H9 (cell line): ENCODE measurements at regions not wholly inside any gene's neighbourhood (a gene's known extent, or its start where the extent isn't known, plus 50 kb on each side); places are given as distances from the start of the nearest gene placed in this dataset.
A peak's percentile ranks its signal among the peaks of the same experiment; 100 is the strongest.
"Not testable (repeated sequence)": the region's sequence is repeated elsewhere in the genome, so short reads cannot be mapped to it uniquely, and the experiment has no call there.

Source experiments
- DNase-seq: peaks from one replicate; pipeline ENCODE4 v3.0.0-alpha.2; 2017
- H2AFZ ChIP-seq: one replicate; pipeline ENCODE4 v1.6.1; 2013; ENCODE audit warnings: mild to moderate bottlenecking, low read length, control low read depth, moderate library complexity
- H2AK5ac ChIP-seq: 2 replicates; pipeline ENCODE4 v1.6.1; 2013; ENCODE audit warnings: low read length, control low read depth, mixed read lengths; ENCODE audit not compliant: insufficient read length
- H2BK120ac ChIP-seq: one replicate; pipeline ENCODE4 v1.6.1; 2013; ENCODE audit warnings: low read depth, mild to moderate bottlenecking, low read length, control low read depth, inconsistent platforms; ENCODE audit not compliant: poor library complexity, severe bottlenecking
- H2BK12ac ChIP-seq: 2 replicates; pipeline ENCODE4 v1.6.1; 2013; ENCODE audit warnings: low read length, control low read depth, mixed read lengths, low read depth; ENCODE audit not compliant: insufficient read length
- H2BK15ac ChIP-seq: 2 replicates; pipeline ENCODE4 v1.6.1; 2013; ENCODE audit warnings: low read depth, low read length, control low read depth
- H2BK20ac ChIP-seq: one replicate; pipeline ENCODE4 v1.6.1; 2013; ENCODE audit warnings: low read depth, mild to moderate bottlenecking, low read length, control low read depth, inconsistent platforms; ENCODE audit not compliant: poor library complexity, severe bottlenecking
- H2BK5ac ChIP-seq: 2 replicates; pipeline ENCODE4 v1.6.1; 2013; ENCODE audit warnings: low read length, control low read depth, mixed read lengths; ENCODE audit not compliant: insufficient read length
- H3K14ac ChIP-seq: 2 replicates; pipeline ENCODE4 v1.6.1; 2013; ENCODE audit warnings: low read length, control low read depth; ENCODE audit not compliant: insufficient read depth
- H3K18ac ChIP-seq: 2 replicates; pipeline ENCODE4 v1.6.1; 2013; ENCODE audit warnings: low read depth, mild to moderate bottlenecking, mixed read lengths, low read length, control low read depth; ENCODE audit not compliant: insufficient read length
- H3K23ac ChIP-seq: 2 replicates; pipeline ENCODE4 v1.6.1; 2013; ENCODE audit warnings: low read length, control low read depth, mixed read lengths, low read depth; ENCODE audit not compliant: insufficient read length
- H3K23me2 ChIP-seq: 2 replicates; pipeline ENCODE4 v1.6.1; 2013; ENCODE audit warnings: low read depth, mild to moderate bottlenecking, mixed read lengths, low read length, control low read depth; ENCODE audit not compliant: insufficient read length, poor library complexity, severe bottlenecking
- H3K27ac ChIP-seq: 2 replicates; pipeline ENCODE4 v1.5.1; 2013; ENCODE audit warnings: low read length, control low read depth, mixed read lengths, low read depth; ENCODE audit not compliant: insufficient read length
- H3K27me3 ChIP-seq: 2 replicates; pipeline ENCODE4 v1.6.1; 2013; ENCODE audit warnings: low read length, control low read depth, inconsistent platforms; ENCODE audit not compliant: insufficient read depth
- H3K4ac ChIP-seq: 2 replicates; pipeline ENCODE4 v1.6.1; 2013; ENCODE audit warnings: low read depth, mild to moderate bottlenecking, control low read depth, inconsistent platforms, low read length, moderate library complexity
- H3K4me1 ChIP-seq: 2 replicates; pipeline ENCODE4 v1.6.1; 2013; ENCODE audit warnings: low read length, control low read depth, inconsistent platforms; ENCODE audit not compliant: insufficient read depth
- H3K4me2 ChIP-seq: 2 replicates; pipeline ENCODE4 v1.6.1; 2013; ENCODE audit warnings: low read length, control low read depth, mixed read lengths; ENCODE audit not compliant: insufficient read length, insufficient read depth
- H3K56ac ChIP-seq: 2 replicates; pipeline ENCODE4 v1.6.1; 2013; ENCODE audit warnings: low read depth, mild to moderate bottlenecking, mixed read lengths, low read length, control low read depth; ENCODE audit not compliant: insufficient read length
- H3K79me1 ChIP-seq: 2 replicates; pipeline ENCODE4 v1.6.1; 2013; ENCODE audit warnings: low read depth, mild to moderate bottlenecking, moderate library complexity, low read length, control low read depth, inconsistent platforms; ENCODE audit not compliant: insufficient read depth, poor library complexity, severe bottlenecking
- H3K79me2 ChIP-seq: 2 replicates; pipeline ENCODE4 v1.6.1; 2013; ENCODE audit warnings: low read length, control low read depth, inconsistent platforms; ENCODE audit not compliant: insufficient read depth
- H3K9ac ChIP-seq: 2 replicates; pipeline ENCODE4 v1.6.1; 2013; ENCODE audit warnings: low read length, control low read depth, mixed read lengths; ENCODE audit not compliant: insufficient read length; ENCODE audit errors: extremely low read depth
- H3K9me3 ChIP-seq: one replicate; pipeline ENCODE4 v1.6.1; 2013; ENCODE audit warnings: low read depth, low read length, inconsistent platforms; ENCODE audit not compliant: control insufficient read depth
- H3T11ph ChIP-seq: one replicate; pipeline ENCODE4 v1.6.1; 2013; ENCODE audit warnings: mild to moderate bottlenecking, low read length, control low read depth, inconsistent platforms
- H4K20me1 ChIP-seq: one replicate; pipeline ENCODE4 v1.6.1; 2013; ENCODE audit not compliant: control insufficient read depth, insufficient read length, insufficient read depth
- H4K5ac ChIP-seq: 2 replicates; pipeline ENCODE4 v1.6.1; 2013; ENCODE audit warnings: low read depth, mild to moderate bottlenecking, mixed read lengths, low read length, control low read depth; ENCODE audit not compliant: insufficient read length
- H4K8ac ChIP-seq: replicated peaks from 2 replicates; pipeline ENCODE4 v1.6.1; 2013; ENCODE audit warnings: low read length, control low read depth, mixed read lengths, low read depth; ENCODE audit not compliant: insufficient read length
- H4K91ac ChIP-seq: 2 replicates; pipeline ENCODE4 v1.6.1; 2013; ENCODE audit warnings: low read depth, mild to moderate bottlenecking, moderate library complexity, mixed read lengths, low read length, control low read depth; ENCODE audit not compliant: insufficient read length
- H3K27ac Mint-ChIP-seq, 3 experiments: 2 replicates in 2 of 3; 3 replicates in 1 of 3; pipeline ENCODE4 v1.8.0; 2020 to 2021; ENCODE audit warnings: mixed read lengths in 3 of 3, mild to moderate bottlenecking in 1 of 3, moderate library complexity in 1 of 3
- H3K27me3 Mint-ChIP-seq: 2 replicates; pipeline ENCODE4 v1.8.0; 2021; ENCODE audit warnings: low read depth, mild to moderate bottlenecking, moderate library complexity, mixed read lengths
- H3K36me3 Mint-ChIP-seq, 3 experiments: 2 replicates in 2 of 3; 3 replicates in 1 of 3; pipeline ENCODE4 v1.8.0; 2020 to 2021; ENCODE audit warnings: low read depth in 3 of 3, mixed read lengths in 3 of 3; ENCODE audit not compliant: insufficient read depth in 1 of 3
- H3K4me1 Mint-ChIP-seq, 2 experiments: 2 replicates each; pipeline ENCODE4 v1.8.0; 2020; ENCODE audit warnings: mixed read lengths in 2 of 2
- H3K4me3 Mint-ChIP-seq, 2 experiments: 2 replicates in 1 of 2; 3 replicates in 1 of 2; pipeline ENCODE4 v1.8.0; 2020 to 2021; ENCODE audit warnings: mild to moderate bottlenecking in 2 of 2, mixed read lengths in 2 of 2, moderate library complexity in 1 of 2
- H3K9me3 Mint-ChIP-seq, 2 experiments: 2 replicates in 1 of 2; 3 replicates in 1 of 2; pipeline ENCODE4 v1.8.0; 2020; ENCODE audit warnings: mild to moderate bottlenecking in 2 of 2, mixed read lengths in 2 of 2, moderate library complexity in 1 of 2
- WGBS: extraction: QIAGEN DNeasy Blood & Tissue Kit; methylation state at CpG from one replicate; pipeline ENCODE4 v1.1.7; 2013; ENCODE audit warnings: missing lambda C conversion rate, low lambda C conversion rate, mixed read lengths; ENCODE audit not compliant: insufficient read length; ENCODE audit errors: extremely low coverage; 5-methylcytosine and 5-hydroxymethylcytosine counted together
- TF ChIP-seq, protein P1 (sequence below): fragments of 200-600 bp; sonication (generic); conservative IDR thresholded peaks from 3 replicates; pipeline ENCODE4 v1.8.0; 2021; ENCODE audit warnings: antibody characterized with exemption, mild to moderate bottlenecking

DNA sequence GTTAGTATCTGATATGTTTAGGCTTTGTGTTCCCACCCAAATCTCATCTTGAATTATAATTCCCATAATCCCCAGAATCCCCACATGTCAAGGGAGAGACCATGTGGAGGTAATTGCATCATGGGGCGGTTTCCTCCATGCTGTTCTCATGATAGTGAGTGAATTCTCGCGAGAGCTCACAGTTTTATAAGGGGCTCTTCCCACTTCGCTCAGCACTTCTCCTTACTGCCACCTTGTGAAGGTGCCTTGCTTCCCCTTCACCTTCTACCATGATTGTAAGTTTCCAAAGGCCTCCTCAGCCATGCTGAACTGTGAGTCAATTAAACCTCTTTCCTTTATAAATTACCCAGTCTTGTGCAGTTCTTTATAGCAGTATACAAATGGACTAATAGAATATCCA is 371.9 kb upstream of the CCDC54 start:
- H3K4me2 ChIP-seq, result not testable (repeated sequence)

More for the DNA sequence above, 371.9 kb upstream of the CCDC54 start:
- H3K27me3 ChIP-seq, H3K9ac ChIP-seq, H2BK5ac ChIP-seq, H3K4me1 Mint-ChIP-seq, H2BK12ac ChIP-seq, H3K27me3 Mint-ChIP-seq, H3K4me1 ChIP-seq, H2AFZ ChIP-seq, H3K23me2 ChIP-seq, H3K56ac ChIP-seq, H2AK5ac ChIP-seq, DNase-seq, H4K8ac ChIP-seq, H3K79me2 ChIP-seq, H3K79me1 ChIP-seq, H3K27ac ChIP-seq, H3K4ac ChIP-seq, H3K27ac Mint-ChIP-seq, H3K18ac ChIP-seq, H3K14ac ChIP-seq, H4K5ac ChIP-seq, H3T11ph ChIP-seq, H2BK15ac ChIP-seq, H2BK20ac ChIP-seq, H4K20me1 ChIP-seq, H2BK120ac ChIP-seq, H3K23ac ChIP-seq, H4K91ac ChIP-seq, H3K9me3 ChIP-seq, H3K4me3 Mint-ChIP-seq: not testable (repeated sequence)
- peaks cover 12 to 13% of the 10 kb centered on the region in 2 experiments; a peak in 4 of 5 replicates for H3K9me3 Mint-ChIP-seq
- H3K36me3 Mint-ChIP-seq, result peaks cover 11 to 35% (median 19%) of the 10 kb centered on the region in 3 experiments
- no CpG with 5 or more reads among the region's 4 CpGs for whole genome bisulfite sequencing
- TF ChIP-seq, protein P1, sequence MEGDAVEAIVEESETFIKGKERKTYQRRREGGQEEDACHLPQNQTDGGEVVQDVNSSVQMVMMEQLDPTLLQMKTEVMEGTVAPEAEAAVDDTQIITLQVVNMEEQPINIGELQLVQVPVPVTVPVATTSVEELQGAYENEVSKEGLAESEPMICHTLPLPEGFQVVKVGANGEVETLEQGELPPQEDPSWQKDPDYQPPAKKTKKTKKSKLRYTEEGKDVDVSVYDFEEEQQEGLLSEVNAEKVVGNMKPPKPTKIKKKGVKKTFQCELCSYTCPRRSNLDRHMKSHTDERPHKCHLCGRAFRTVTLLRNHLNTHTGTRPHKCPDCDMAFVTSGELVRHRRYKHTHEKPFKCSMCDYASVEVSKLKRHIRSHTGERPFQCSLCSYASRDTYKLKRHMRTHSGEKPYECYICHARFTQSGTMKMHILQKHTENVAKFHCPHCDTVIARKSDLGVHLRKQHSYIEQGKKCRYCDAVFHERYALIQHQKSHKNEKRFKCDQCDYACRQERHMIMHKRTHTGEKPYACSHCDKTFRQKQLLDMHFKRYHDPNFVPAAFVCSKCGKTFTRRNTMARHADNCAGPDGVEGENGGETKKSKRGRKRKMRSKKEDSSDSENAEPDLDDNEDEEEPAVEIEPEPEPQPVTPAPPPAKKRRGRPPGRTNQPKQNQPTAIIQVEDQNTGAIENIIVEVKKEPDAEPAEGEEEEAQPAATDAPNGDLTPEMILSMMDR, result peak; percentile 34; the same call in 2 of the 3 replicates
